Stimulated activated CD4-positive, alpha-beta T cell treated with anti-CD3 and anti-CD28 coated beads, Interleukin-1b, Interleukin-23, amount 100 ng/mL, for 24 hours (primary cell): ENCODE measurements at regions not wholly inside any gene's neighbourhood (a gene's known extent, or its start where the extent isn't known, plus 50 kb on each side); places are given as distances from the start of the nearest gene placed in this dataset.
"Not testable (repeated sequence)": the region's sequence is repeated elsewhere in the genome, so short reads cannot be mapped to it uniquely, and the experiment has no call there.

Experiments
- DNase-seq, 4 experiments: peaks; one replicate each; pipeline ENCODE4 v3.0.0-alpha.2; 2020; ENCODE audit warnings: low read depth in 4 of 4, low spot score in 1 of 4

DNA sequence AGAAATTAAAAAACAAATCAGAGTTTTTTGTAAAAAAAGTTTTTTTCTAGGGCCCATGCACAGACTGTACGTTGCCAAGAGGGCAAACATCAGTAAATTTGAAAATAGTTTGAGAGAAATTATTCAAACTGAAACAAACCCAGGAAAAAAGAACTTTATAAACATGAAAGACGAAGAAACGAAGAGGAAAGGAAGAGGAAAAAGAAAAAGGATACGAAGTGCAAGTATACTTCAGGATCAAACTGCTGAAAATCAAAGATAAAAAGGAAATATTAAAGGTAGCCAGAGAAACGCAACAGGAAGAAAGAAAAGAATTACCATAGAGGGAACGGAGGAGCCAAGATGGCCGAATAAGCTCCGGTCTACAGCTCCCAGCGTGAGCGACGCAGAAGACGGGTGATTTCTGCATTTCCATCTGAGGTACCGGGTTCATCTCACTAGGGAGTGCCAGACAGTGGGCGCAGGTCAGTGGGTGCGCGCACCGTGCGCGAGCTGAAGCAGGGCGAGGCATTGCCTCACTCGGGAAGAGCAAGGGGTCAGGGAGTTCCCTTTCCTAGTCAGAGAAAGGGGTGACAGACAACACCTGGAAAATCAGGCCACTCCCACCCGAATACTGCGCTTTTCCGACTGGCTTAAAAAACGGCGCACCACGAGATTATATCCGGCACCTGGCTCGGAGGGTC, 94.4 kb upstream of the GAS1 start:
- not testable (repeated sequence) for DNase-seq

DNA sequence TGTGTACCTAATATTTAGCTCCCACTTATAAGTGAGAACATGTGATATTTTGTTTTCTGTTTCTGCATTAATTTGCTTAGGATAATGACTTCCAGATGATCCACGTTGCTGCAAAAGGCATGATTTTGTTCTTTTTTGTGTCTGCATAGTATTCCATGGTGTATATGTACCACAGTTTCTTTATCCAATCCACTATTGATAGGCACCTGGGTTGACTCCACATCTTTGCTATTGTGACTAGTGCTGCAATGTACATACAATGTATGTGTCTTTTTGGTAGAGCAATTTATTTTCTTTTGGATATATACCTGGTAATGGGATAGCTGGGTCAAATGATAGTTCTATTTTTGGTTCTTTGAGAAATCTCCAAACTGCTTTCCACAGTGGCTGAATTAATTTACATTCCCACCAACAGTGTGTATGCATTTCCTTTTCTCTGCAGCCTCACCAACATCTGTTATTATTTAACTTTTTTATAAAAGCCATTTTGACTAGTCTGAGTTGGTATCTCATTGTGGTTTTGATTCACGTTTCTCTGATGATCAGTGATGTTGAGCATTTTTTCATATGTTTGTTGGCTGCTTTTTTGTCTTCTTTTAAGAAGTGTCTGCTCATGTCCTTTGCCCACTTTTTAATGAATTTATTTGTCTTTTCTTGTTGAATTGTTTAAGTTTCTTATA, 102.8 kb upstream of the GAS1 start:
- not testable (repeated sequence) for DNase-seq

DNA sequence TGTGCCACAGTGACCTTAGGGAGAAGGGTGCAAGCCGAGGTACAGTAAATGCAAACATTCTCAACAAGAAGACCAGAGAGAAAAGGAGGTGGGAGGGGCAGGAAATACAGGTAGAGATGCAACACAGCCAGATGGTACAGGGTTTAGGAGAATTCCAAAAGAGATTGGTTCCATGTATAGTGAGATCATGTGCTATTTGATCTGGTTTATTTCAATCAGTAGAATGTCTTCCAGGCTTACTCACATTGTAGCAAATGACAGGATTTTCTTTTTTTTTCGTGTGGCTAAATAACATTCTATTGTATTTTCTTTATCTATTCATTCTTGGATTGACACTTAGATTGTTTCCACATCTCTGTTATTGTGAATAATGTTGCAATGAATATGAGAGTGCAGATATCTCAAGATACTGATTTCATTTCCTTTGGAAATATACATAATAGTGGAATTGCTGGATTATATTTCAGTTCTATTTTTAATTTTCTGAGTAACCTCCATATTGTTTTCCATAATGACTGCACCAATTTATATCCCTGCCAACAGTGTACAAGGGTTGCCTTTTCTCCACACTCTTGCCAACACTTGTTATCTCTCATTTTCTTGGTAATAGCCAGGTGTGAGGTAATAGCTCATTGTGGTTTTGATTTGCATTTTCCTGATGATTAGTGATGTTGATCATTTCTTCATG, 107.8 kb upstream of the GAS1 start:
- no peak for DNase-seq

DNA sequence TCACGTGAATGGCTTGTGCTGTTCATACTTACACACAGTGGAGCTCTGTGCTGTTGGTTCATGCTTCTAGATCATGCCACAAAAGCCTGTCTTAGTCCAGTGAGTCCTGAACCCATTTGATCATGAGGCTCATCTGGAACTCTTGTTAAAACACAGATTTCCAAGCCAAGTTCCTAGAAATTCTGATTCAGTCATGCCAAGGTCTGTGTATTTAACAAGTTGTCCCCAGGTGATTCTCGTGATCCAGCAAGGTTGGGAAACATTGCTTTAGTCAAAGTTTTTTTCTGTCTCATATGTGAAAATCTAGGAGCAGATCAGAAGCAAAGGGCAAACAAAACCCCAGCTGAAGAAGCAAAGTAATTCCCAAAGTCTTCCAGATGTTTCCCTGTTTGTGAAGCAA, 112.5 kb upstream of the GAS1 start:
- DNase-seq = no peak

DNA sequence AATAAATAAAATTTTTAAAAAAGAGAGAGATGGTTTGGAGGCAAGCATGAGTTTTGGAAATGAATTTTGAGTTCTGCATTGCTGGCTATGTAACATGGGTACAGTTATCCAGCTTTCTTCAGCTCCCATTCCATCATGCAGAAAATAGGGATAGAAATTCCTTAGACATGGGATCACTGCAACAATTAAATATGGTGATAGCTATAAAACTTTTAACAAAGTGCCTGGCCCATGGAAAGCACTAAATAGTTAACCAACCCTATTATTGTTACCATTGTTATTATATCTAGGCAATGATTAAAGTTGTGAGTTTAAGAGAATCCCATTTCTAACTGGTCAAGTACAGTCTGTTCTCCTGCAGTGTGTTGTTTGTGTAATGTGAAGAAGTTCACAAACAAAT, 115.4 kb upstream of the GAS1 start:
- no peak for DNase-seq

DNA sequence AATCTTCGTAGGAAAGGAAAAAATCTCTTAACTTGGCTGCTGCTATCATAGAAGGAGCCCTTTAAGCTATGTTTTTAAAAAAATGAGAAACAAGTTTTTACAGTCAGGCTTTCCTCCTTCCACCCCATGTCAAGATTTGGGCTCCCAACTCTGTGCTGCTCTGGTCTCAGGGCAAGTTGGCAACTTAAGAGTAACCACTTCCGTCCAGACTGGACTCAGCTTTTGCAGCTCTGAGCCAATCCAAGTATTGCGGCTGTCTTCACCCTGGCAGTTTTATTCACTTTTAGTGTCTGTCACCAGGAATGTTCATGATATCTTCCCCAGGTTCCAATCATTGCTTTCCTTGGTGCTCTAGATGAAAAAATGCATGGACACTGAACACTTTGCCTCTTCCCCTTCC, 115.9 kb upstream of the GAS1 start:
- DNase-seq = no peak

DNA sequence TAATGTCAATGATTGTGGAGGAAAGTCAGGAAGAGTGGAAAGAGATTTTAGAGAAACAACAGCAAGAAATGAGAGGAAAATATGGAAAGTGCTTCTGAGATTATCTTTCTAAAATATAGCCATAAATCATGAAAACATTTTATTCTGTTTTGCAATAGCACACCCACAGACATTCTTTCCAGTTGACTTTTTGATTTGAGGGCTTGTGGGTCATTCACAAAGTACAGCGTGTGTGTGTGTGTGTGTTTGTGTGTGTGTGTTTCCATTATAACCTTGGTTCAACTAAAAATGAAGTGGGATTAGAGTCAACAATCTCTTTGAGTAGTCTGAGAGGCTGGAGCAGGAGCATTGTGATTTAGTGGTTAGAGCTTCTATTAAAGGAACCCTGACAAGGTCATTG, 116.6 kb upstream of the GAS1 start:
- no peak for DNase-seq

DNA sequence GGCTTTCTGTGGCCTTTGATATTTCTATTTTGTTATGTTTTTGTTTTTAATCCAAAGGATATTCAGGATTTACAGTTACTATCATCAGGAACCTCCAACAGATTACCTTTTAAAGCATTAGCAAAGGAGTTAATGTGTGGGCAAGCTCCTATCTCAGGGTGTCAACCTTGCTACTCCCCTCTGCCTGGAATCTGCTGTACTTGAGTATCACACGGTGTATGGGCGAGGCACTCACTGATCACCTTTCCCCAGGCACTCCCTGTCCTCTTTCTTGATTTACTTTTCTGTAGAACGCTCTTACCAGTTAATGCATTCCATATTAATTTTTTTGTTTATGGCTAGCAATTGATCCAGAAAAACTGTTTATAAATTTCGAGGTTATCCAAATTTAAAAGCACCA, 117.0 kb upstream of the GAS1 start:
- no peak for DNase-seq

DNA sequence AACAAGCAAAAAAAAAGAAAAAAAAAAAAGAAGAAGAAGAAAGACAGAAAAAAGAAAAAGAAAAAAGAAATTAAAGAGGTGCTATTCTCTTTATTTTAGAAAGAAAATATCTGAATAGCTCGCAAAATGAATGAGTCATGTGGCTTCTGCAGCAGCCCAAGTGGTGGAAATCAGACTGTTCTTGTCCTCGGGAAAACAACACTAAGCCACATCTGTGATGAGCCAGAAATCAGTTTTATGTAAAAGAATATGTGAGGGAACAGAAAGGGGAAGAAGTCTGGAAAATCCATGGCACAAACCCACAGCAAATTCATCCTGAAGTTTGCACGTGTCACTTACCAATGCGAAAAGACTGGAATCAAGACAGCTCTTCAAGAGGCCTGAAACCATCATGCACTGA, 118.7 kb upstream of the GAS1 start:
- DNase-seq = no peak

DNA sequence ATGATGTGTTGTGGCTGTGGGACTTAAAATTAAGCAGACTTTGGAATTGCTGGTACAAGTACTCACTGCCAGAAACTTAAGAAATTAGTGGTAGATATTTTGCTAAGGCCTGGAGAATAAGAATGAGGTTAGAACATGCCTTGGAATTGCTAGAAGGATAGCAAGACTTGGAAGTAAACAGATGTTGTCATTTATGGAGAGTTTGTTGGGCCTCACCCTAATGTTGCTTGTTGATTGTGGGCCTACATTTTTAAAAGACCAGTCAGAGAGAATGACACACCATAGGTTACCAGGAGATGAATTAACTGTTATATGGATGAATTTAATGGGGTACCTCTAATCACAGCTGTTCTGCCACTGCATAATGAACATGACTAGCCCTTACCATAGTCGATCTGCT, 120.1 kb upstream of the GAS1 start:
- no peak for DNase-seq

DNA sequence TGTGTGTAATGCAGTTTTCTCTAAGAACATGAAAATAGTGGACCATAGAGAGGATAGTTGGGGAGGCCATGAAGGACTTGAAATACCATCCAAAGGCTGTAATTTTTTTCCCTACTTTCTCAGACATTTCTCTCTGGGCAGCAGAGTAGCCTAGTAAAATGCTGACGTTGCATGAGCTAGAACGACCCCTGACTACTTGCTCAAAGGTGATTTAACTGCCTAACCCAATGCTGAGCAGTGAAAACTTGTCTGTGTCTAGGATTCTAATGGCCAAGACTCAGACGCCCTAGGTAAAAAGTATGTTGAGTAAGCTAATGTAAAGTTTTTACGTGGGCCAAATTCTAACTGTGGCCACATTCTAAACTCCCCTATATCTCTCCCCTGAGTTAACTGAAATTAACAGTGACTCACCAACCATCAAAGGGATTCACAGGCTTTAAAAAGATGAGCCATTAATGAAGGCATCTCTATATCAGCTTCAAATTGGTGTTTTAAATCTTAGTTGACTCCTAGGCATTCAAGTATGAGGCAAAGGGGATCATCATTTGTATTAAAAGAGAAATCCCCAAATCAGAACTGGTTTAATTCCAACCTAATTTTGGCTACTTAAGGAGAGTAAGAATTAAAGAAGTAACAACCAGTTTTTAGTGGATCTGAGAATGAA, 121.0 kb upstream of the GAS1 start:
- no peak for DNase-seq

DNA sequence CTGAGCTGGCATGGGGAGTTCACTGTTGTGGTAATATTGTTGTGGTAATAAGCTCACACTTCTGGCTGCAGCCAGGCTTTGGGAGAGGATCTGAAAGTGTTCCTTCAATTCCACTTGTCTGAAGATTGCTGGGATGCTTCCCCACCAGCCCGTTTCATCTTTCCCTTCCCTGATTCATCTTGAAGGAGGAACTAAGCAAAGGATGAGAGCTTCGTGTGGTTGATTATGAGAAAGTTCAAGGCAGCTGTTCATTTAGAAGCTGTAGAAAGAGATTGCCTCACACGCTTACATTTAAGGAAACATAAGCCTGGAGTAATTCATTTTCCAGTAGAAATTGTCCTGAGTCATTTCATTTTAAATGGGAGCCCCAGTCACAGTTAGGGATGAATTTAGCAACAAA, 122.4 kb upstream of the GAS1 start:
- DNase-seq = no peak

DNA sequence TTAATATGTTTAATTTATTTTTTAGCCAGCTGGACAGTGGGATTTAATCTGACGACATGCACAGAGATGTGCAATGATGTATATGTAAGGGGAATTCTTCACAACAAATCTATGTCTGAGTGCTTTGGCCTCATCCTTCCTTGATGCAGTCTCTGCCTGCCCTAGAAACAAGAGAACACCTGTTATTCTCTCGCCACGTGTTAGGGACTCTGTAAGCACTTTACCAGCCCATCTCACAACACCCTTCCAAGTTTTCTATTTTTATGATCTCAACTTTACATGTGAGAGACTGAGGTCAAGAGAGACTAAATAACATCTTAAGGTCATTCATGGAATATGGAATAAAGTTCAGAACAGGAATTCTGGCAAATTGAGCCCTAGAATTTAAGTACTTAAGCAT, 123.0 kb upstream of the GAS1 start:
- DNase-seq = no peak

DNA sequence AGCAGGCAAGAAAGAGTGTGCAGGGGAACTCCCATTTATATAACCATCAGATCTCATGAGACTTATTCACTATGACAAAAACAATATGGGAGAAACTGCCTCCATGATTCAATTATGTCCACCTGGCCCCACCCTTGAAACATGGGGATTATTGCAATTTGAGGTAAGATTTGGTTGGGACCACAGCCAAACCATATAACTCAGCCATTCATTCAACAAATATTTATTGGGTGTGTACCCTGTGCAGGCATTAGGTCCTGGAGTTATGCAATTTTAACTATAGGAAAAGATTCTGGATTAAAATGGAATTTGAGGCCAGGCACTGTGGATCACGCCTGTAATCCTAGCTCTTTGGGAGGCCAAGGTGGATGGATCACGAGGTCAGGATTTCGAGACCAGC, 124.2 kb upstream of the GAS1 start:
- DNase-seq = no peak

DNA sequence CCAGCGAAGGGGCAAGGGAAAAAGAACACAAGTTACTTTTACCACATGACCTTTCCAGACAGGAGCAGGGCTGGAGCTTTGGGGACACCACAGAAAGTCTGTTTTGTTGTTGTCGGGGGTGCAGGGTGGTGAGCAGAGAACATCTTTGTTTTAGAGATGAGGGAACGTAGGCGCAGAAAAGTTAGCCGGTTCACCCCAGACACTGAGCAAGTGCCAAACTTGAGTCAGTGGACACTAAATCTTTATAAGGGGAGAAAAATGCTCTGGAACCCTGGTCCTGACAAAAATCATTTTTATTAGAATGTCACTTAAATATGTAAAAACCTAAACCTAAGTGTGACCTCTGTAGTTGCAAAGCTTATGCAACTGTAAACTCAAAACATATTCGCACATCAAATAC, 126.4 kb upstream of the GAS1 start:
- no peak for DNase-seq

DNA sequence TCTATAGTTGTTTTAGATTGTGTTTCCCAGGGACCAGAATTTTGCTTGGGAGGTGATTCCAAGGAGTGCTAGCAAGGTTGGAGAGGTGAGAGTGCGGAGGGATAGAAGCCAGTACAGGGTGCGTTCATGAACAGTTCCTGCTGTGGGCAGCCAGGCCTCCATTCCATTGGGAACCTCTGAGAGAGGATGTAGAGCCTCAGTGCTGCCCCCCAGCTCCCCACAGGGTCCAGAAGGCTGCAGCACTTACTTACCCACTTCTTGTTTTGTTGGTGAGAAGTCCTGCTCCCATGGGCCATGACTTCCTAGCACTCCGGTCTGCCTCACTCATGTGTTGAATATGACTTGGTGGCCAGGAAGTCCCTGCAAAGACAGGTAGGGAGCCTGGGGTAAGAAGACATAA, 128.2 kb upstream of the GAS1 start:
- no peak for DNase-seq

DNA sequence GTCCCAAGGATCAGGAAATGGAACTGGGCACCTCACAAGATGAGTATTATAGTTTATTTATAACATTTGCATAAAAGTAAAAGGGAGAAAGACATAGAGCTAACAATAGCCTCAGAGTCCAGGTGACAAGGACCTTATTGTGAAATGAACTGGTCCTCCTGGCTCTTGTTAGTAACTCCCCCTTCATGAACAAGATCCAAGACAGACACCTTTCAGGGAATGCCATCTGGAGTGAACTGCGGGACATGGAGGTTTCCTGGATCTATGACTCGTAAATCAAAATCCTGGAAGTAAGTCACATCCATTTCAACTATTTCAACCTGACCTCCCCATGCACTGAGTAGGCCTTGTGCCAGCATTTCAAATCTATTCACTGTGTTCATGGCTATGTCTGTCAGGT, 129.5 kb upstream of the GAS1 start:
- DNase-seq = no peak

DNA sequence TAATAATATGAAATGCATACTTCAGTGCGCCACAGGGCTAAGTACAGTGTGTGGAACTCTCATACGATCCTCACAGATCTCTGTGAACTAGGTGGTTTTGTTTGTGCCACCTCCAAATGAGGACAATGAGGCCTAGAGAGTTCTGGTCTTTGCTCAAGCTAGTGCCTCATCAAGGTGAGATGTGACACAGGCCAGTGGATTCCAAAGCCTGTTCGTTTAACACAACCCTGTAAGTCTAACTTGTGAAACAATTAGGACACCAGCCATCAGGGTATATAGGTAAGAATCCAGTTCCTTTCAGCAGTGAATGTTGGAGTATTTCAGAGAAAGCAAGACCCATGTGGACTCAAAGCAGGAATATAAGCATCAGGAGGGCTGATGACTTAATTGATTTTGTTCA, 130.7 kb upstream of the GAS1 start:
- DNase-seq = no peak

DNA sequence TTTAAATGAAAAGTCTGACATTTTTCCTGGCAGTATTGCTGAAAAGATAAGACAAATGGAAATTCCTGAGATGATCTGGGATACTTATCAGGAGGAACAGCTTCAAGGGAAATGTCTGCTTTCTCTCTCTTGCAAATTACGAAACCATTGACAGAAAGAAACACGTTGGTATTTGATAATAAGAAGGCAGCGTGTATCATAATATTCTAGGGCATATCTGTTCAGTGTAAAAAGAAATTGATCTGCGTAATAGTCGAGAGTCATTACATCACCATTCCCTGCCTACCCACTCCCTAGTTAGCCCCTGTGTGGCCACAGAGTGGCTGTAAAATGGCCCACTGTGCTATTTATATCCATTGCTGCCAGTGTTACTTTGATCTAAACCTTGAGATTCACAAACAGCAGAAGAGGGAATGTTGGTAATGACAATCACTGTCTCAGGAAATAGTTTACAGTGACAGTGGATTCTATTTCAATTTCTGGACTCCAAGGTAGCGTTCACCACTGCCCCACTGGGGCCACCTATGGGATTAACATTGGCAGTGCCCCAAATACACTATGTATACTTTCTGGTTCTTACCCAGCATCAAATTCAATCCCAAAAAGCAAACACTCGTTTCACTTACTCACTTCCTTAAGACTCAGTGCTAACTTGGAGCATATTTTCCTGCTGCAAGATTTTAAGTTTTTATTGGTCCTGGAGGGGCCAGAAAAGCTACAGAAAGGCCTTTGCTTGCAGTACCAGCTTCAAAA, 133.4 kb upstream of the GAS1 start:
- no peak for DNase-seq

DNA sequence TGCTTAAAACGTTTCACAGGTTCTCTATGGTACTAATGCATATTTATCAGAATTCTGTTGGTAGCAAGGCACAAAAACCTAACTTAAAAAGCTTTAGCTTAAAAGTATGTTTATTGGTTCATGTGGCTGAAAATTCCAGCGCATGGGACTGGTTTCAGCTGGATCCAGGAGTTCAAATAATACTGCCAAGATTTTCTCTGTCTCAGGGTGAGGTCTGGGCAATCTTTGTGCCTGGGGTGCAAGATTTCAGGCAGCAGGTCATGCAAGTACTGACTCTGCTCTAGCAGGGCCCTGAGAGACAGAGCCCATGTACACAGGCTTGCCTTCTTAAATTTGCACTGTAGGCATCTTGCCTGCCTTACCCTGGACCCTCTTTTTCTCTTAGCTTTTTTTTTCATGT, 134.2 kb upstream of the GAS1 start:
- no peak for DNase-seq

DNA sequence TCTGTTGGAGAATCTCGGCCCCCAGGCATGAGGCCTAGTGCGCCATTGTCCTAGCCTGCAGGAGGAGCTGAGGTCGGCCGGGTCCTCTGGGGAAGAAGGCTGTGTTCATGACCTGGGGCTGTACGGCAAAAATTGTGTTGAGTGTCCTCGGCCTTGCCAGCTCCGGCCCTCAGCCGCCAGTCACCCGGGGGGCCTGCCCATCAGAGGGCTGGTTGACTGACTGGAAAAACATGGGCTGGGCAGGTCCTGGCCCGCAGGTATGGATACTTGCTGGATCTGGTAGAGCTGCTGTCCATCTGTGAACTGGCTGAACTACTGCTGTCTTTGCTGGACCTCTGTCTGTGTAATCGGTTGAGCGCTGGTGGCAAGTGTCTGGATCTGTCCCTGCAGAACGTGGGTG, 136.7 kb upstream of the GAS1 start:
- no peak for DNase-seq
